Endodermal cell (in vitro differentiated cells): ENCODE measurements at regions not wholly inside any gene's neighbourhood (a gene's known extent, or its start where the extent isn't known, plus 50 kb on each side); places are given as distances from the start of the nearest gene placed in this dataset.

Experiments used
- DNase-seq: peaks from one replicate; pipeline ENCODE4 v3.0.0-alpha.2; 2017
- H3K27ac ChIP-seq: 2 replicates; pipeline ENCODE4 v1.5.1; 2013; ENCODE audit warnings: mild to moderate bottlenecking, low read depth, low read length, moderate library complexity
- H3K27me3 ChIP-seq: 2 replicates; pipeline ENCODE4 v1.6.1; 2013; ENCODE audit warnings: mild to moderate bottlenecking, low read length, moderate library complexity; ENCODE audit not compliant: insufficient read depth, control insufficient read depth, poor library complexity, severe bottlenecking
- H3K36me3 ChIP-seq: 2 replicates; pipeline ENCODE4 v1.7.0; 2013; ENCODE audit warnings: mild to moderate bottlenecking, low read length, moderate library complexity; ENCODE audit not compliant: control insufficient read depth, insufficient read depth
- H3K4me1 ChIP-seq: one replicate; pipeline ENCODE4 v1.7.0; 2013; ENCODE audit warnings: low read length; ENCODE audit not compliant: control insufficient read depth, insufficient read depth
- H3K4me3 ChIP-seq: 2 replicates; pipeline ENCODE4 v1.5.1; 2013; ENCODE audit warnings: mild to moderate bottlenecking, low read length, moderate library complexity
- H3K9ac ChIP-seq: 2 replicates; pipeline ENCODE4 v1.6.1; 2013; ENCODE audit warnings: mild to moderate bottlenecking, low read length, moderate library complexity; ENCODE audit not compliant: poor library complexity, severe bottlenecking; ENCODE audit errors: extremely low read depth
- H3K9me3 ChIP-seq: 2 replicates; pipeline ENCODE4 v1.6.1; 2013; ENCODE audit warnings: mild to moderate bottlenecking, low read length, moderate library complexity; ENCODE audit not compliant: control insufficient read depth
- H3K27ac Mint-ChIP-seq: 2 replicates; pipeline ENCODE4 v1.8.0; 2020; ENCODE audit warnings: mixed read lengths
- H3K27me3 Mint-ChIP-seq: 2 replicates; pipeline ENCODE4 v1.8.0; 2021; ENCODE audit warnings: mild to moderate bottlenecking, mixed read lengths; ENCODE audit not compliant: insufficient read depth
- H3K36me3 Mint-ChIP-seq: 2 replicates; pipeline ENCODE4 v1.8.0; 2020; ENCODE audit warnings: low read depth, mixed read lengths
- H3K4me1 Mint-ChIP-seq: 2 replicates; pipeline ENCODE4 v1.8.0; 2020; ENCODE audit warnings: mixed read lengths
- H3K4me3 Mint-ChIP-seq: 2 replicates; pipeline ENCODE4 v1.8.0; 2020; ENCODE audit warnings: mild to moderate bottlenecking, moderate library complexity, mixed read lengths
- H3K9me3 Mint-ChIP-seq: 2 replicates; pipeline ENCODE4 v1.8.0; 2020; ENCODE audit warnings: mild to moderate bottlenecking, mixed read lengths
- WGBS, 2 experiments: methylation state at CpG; one replicate each; pipeline versions ENCODE4 v1.1.5 to v1.1.7; 2013; ENCODE audit warnings: missing lambda C conversion rate in 2 of 2, mixed read lengths in 1 of 2; ENCODE audit not compliant: insufficient coverage in 1 of 2, insufficient read length in 1 of 2; 5-methylcytosine and 5-hydroxymethylcytosine counted together
- TF ChIP-seq, protein P1 (sequence below): fragments of 200-600 bp; sonication (generic); conservative IDR thresholded peaks from 2 replicates; pipeline ENCODE4 v1.5.0; 2021; ENCODE audit warnings: antibody characterized with exemption, mild to moderate bottlenecking

- Mint-ChIP-seq H3K36me3 (no peaks in the 10 kb centered on the region), H3K27me3 (no peaks in the 10 kb centered on the region), H3K27ac (no peak overlapping the region), H3K4me1 (no peaks in the 10 kb centered on the region), H3K4me3 (no peak overlapping the region), H3K9me3 (no peaks in the 10 kb centered on the region)
- Histone ChIP-seq H3K27ac (no peak overlapping the region), H3K27me3 (no peaks in the 10 kb centered on the region), H3K9me3 (no peaks in the 10 kb centered on the region), H3K4me3 (no peak overlapping the region), H3K36me3 (no peaks in the 10 kb centered on the region), H3K4me1 (no peaks in the 10 kb centered on the region), H3K9ac (no peak overlapping the region)
- TF ChIP-seq, protein P1, sequence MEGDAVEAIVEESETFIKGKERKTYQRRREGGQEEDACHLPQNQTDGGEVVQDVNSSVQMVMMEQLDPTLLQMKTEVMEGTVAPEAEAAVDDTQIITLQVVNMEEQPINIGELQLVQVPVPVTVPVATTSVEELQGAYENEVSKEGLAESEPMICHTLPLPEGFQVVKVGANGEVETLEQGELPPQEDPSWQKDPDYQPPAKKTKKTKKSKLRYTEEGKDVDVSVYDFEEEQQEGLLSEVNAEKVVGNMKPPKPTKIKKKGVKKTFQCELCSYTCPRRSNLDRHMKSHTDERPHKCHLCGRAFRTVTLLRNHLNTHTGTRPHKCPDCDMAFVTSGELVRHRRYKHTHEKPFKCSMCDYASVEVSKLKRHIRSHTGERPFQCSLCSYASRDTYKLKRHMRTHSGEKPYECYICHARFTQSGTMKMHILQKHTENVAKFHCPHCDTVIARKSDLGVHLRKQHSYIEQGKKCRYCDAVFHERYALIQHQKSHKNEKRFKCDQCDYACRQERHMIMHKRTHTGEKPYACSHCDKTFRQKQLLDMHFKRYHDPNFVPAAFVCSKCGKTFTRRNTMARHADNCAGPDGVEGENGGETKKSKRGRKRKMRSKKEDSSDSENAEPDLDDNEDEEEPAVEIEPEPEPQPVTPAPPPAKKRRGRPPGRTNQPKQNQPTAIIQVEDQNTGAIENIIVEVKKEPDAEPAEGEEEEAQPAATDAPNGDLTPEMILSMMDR = no peak
- DNase-seq = no peak
- WGBS, 2 experiments = 84 to 89% methylated on average over 4 of the region's 4 CpGs
These were observed 1404.3 kb upstream of the FLRT2 start for GRCh38 chr14:84125676-84126075.

GRCh38 chr14:84127495-84127894 lies 1402.4 kb upstream of the FLRT2 start:
- H3K4me3 Mint-ChIP-seq = no peak overlapping the region
- H3K27ac Mint-ChIP-seq = no peak overlapping the region
- H3K36me3 Mint-ChIP-seq = no peaks in the 10 kb centered on the region
- WGBS, 2 experiments = 83 to 89% methylated on average over 2 to 3 of the region's 3 CpGs
- H3K9ac ChIP-seq = no peak overlapping the region
- no peaks in the 10 kb centered on the region for H3K27me3 ChIP-seq
- TF ChIP-seq, protein P1 = no peak
- no peaks in the 10 kb centered on the region for H3K36me3 ChIP-seq
- H3K27me3 Mint-ChIP-seq = no peaks in the 10 kb centered on the region
- no peaks in the 10 kb centered on the region for H3K9me3 ChIP-seq
- no peak overlapping the region for H3K27ac ChIP-seq
- H3K4me1 Mint-ChIP-seq = no peaks in the 10 kb centered on the region
- H3K4me3 ChIP-seq = no peak overlapping the region
- H3K4me1 ChIP-seq = no peaks in the 10 kb centered on the region
- no peaks in the 10 kb centered on the region for H3K9me3 Mint-ChIP-seq
- no peak for DNase-seq

- WGBS, 2 experiments = 80 to 93% methylated on average over 1 to 3 of the region's 3 CpGs
- Mint-ChIP-seq H3K36me3 (no peaks in the 10 kb centered on the region), H3K4me3 (no peak overlapping the region), H3K9me3 (peaks cover under 1% of the 10 kb centered on the region), H3K27me3 (no peaks in the 10 kb centered on the region), H3K4me1 (no peaks in the 10 kb centered on the region), H3K27ac (no peak overlapping the region)
- TF ChIP-seq, protein P1 = no peak
- Histone ChIP-seq H3K36me3 (no peaks in the 10 kb centered on the region), H3K4me3 (no peak overlapping the region), H3K4me1 (no peaks in the 10 kb centered on the region), H3K27me3 (no peaks in the 10 kb centered on the region), H3K9ac (no peak overlapping the region), H3K27ac (no peak overlapping the region), H3K9me3 (no peaks in the 10 kb centered on the region)
- no peak for DNase-seq
These were observed 1401.9 kb upstream of the FLRT2 start for GRCh38 chr14:84128050-84128449.
